HG02973 (cell line): ENCODE measurements at regions not wholly inside any gene's neighbourhood (a gene's known extent, or its start where the extent isn't known, plus 50 kb on each side); places are given as distances from the start of the nearest gene placed in this dataset.

Experiments
- ATAC-seq: cut with Tn5 transposase; IDR thresholded peaks from one replicate; pipeline ENCODE4 v1.9.1; 2021; ENCODE audit warnings: moderate library complexity; ENCODE audit not compliant: unreplicated experiment

GRCh38 chr12:85352016-85352415, 72.0 kb downstream of the ALX1 start:
- no peak for ATAC-seq

GRCh38 chr12:85356596-85357385, 76.8 kb downstream of the ALX1 start:
- no peak for ATAC-seq

- no peak for ATAC-seq
Observed at GRCh38 chr12:85357609-85358008, 77.6 kb downstream of the ALX1 start.

GRCh38 chr12:85358715-85359114, 78.7 kb downstream of the ALX1 start:
- ATAC-seq = no peak

GRCh38 chr12:85363382-85364190, 83.6 kb downstream of the ALX1 start:
- ATAC-seq = no peak

GRCh38 chr12:85367936-85368335, 87.9 kb downstream of the ALX1 start:
- ATAC-seq = no peak

- no peak for ATAC-seq
Observed at GRCh38 chr12:85369365-85370154, 89.5 kb downstream of the ALX1 start.

GRCh38 chr12:85373045-85373444, 93.0 kb downstream of the ALX1 start:
- no peak for ATAC-seq

GRCh38 chr12:85374981-85375380, 95.0 kb downstream of the ALX1 start:
- no peak for ATAC-seq

- ATAC-seq = no peak
Observed at GRCh38 chr12:85385406-85385805, 105.4 kb downstream of the ALX1 start.

- ATAC-seq = no peak
Observed at GRCh38 chr12:85390266-85390665, 110.2 kb downstream of the ALX1 start.

- ATAC-seq = no peak
Observed at GRCh38 chr12:85392508-85392907, 112.5 kb downstream of the ALX1 start.

GRCh38 chr12:85393606-85394005, 113.6 kb downstream of the ALX1 start:
- no peak for ATAC-seq

- no peak for ATAC-seq
Observed at GRCh38 chr12:85394065-85394464, 114.0 kb downstream of the ALX1 start.

GRCh38 chr12:85394809-85395208, 114.8 kb downstream of the ALX1 start:
- no peak for ATAC-seq

GRCh38 chr12:85405262-85405661, 125.2 kb downstream of the ALX1 start:
- ATAC-seq = no peak

- ATAC-seq = no peak
Observed at GRCh38 chr12:85405781-85406522, 125.9 kb downstream of the ALX1 start.

GRCh38 chr12:85413266-85413665, 133.2 kb downstream of the ALX1 start:
- ATAC-seq = no peak

GRCh38 chr12:85422762-85423161, 142.7 kb downstream of the ALX1 start:
- no peak for ATAC-seq

GRCh38 chr12:85423947-85424346, 143.9 kb downstream of the ALX1 start:
- peak; percentile 41 for ATAC-seq
